GM23248 (cell line): ENCODE measurements at regions not wholly inside any gene's neighbourhood (a gene's known extent, or its start where the extent isn't known, plus 50 kb on each side); places are given as distances from the start of the nearest gene placed in this dataset.

Experiments
- DNase-seq: peaks from one replicate; pipeline ENCODE4 v3.0.0-alpha.2; 2015
- H2AFZ ChIP-seq: fragments of 200-600 bp; sonication (generic); 2 replicates; pipeline ENCODE4 v1.6.1; 2016; ENCODE audit warnings: antibody characterized with exemption
- H3F3A ChIP-seq: fragments of 200-600 bp; sonication (generic); 2 replicates; pipeline ENCODE4 v1.6.1; 2016; ENCODE audit warnings: mild to moderate bottlenecking, antibody characterized with exemption, mixed run types; ENCODE audit not compliant: insufficient read depth
- H3K27ac ChIP-seq: fragments of 200-600 bp; sonication (generic); 2 replicates; pipeline ENCODE4 v1.5.1; 2016; ENCODE audit warnings: mild to moderate bottlenecking
- H3K27me3 ChIP-seq: fragments of 200-600 bp; sonication (generic); replicated peaks from 2 replicates; pipeline ENCODE4 v1.6.1; 2016; ENCODE audit warnings: mild to moderate bottlenecking; ENCODE audit not compliant: insufficient read depth
- H3K36me3 ChIP-seq: fragments of 200-600 bp; sonication (generic); 2 replicates; pipeline ENCODE4 v1.6.1; 2016; ENCODE audit warnings: low read depth, mild to moderate bottlenecking
- H3K4me1 ChIP-seq: fragments of 200-600 bp; sonication (generic); 2 replicates; pipeline ENCODE4 v1.6.1; 2016; ENCODE audit warnings: mild to moderate bottlenecking; ENCODE audit not compliant: insufficient read depth
- H3K4me2 ChIP-seq: fragments of 200-600 bp; sonication (generic); one replicate; pipeline ENCODE4 v1.6.1; 2016; ENCODE audit warnings: mild to moderate bottlenecking; ENCODE audit not compliant: unreplicated experiment
- H3K4me3 ChIP-seq: fragments of 200-600 bp; sonication (generic); 2 replicates; pipeline ENCODE4 v1.5.1; 2016; ENCODE audit warnings: mild to moderate bottlenecking
- H3K79me2 ChIP-seq: fragments of 200-600 bp; sonication (generic); 2 replicates; pipeline ENCODE4 v1.6.1; 2016; ENCODE audit warnings: mild to moderate bottlenecking; ENCODE audit not compliant: insufficient read depth
- H3K9ac ChIP-seq: fragments of 200-600 bp; sonication (generic); 2 replicates; pipeline ENCODE4 v1.6.1; 2016; ENCODE audit warnings: mild to moderate bottlenecking
- H3K9me2 ChIP-seq: fragments of 200-600 bp; sonication (generic); 2 replicates; pipeline ENCODE4 v1.6.1; 2016; ENCODE audit warnings: mixed run types, mild to moderate bottlenecking, moderate library complexity; ENCODE audit not compliant: insufficient read depth
- H3K9me3 ChIP-seq: fragments of 200-600 bp; sonication (generic); one replicate; pipeline ENCODE4 v1.6.1; 2017; ENCODE audit warnings: low read depth
- H4K20me1 ChIP-seq: fragments of 200-600 bp; sonication (generic); 2 replicates; pipeline ENCODE4 v1.6.0; 2016; ENCODE audit not compliant: insufficient read depth
- EZH2 ChIP-seq: fragments of 200-600 bp; sonication (generic); IDR thresholded peaks from 2 replicates; pipeline ENCODE4 v1.6.1; 2018; ENCODE audit warnings: antibody characterized with exemption, mild to moderate bottlenecking; ENCODE audit not compliant: insufficient read depth, poor library complexity, severe bottlenecking
- EZH2phosphoT487 ChIP-seq: fragments of 200-600 bp; sonication (generic); IDR thresholded peaks from 2 replicates; pipeline ENCODE4 v1.6.1; 2018; ENCODE audit warnings: antibody characterized with exemption, moderate library complexity, mild to moderate bottlenecking, low read depth; ENCODE audit not compliant: insufficient read depth
- WGBS, 2 experiments: methylation state at CpG; one replicate each; pipeline ENCODE4 v1.1.6; 2015 to 2017; ENCODE audit warnings: low lambda C conversion rate in 2 of 2, low coverage in 1 of 2; ENCODE audit errors: missing lambda C conversion rate in 2 of 2; 5-methylcytosine and 5-hydroxymethylcytosine counted together
- in situ Hi-C: fragments of 300-500 bp; cut with MboI; formaldehyde crosslinking; loops from 2 replicates; pipeline ENCODE4 v1.15.0; 2020

DNA sequence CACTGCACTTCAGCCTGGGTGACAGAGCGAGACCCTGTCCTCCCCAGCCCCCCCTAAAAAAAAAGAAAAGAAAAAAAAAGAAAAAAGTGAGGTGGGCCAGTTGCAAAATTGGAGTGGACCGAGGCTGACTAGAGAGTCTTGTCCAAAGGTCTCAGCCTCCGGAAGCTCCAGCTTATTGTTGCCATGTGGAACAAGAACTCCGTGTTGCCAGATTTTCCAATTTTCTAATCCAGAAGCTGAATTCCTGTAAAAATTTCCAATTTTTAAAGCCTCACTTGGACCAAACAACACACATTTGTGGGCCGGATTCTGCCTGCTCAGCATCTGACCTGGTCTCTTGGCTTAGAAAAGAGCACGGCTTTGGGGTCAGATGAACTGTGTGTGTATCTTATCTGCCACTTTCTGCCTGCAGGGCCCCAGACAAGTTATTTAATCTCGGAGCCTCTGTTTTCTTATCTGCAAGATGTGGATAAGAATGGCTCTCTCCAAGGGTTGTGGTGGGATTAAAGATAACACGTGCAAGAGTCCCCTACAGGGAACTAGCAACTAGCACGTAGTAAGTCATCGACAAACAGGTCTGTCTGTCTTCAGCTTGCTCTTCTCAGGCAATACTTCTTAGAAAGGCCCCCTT lies 73.7 kb upstream of the TLE3 start:
- no peak overlapping the region for H3K9ac ChIP-seq
- H3K4me1 ChIP-seq, result no peaks in the 10 kb centered on the region
- no peaks in the 10 kb centered on the region for H4K20me1 ChIP-seq
- no peaks in the 10 kb centered on the region for H3K9me3 ChIP-seq
- H3K4me2 ChIP-seq, result no peak overlapping the region
- H3K4me3 ChIP-seq, result no peak overlapping the region
- WGBS, 2 experiments, result 77 to 80% methylated on average over 10 of the region's 10 CpGs
- no peak overlapping the region for H3K27ac ChIP-seq
- DNase-seq, result no peak
- H3F3A ChIP-seq, result no peaks in the 10 kb centered on the region
- peaks cover 6% of the 10 kb centered on the region; the same call in 1 of the 2 replicates for H3K27me3 ChIP-seq
- TF ChIP-seq EZH2phosphoT487, result no peak
- no peak for TF ChIP-seq EZH2
- no peaks in the 10 kb centered on the region for H3K9me2 ChIP-seq
- H2AFZ ChIP-seq, result no peak overlapping the region
- no peaks in the 10 kb centered on the region for H3K79me2 ChIP-seq
- H3K36me3 ChIP-seq, result no peaks in the 10 kb centered on the region
- in situ Hi-C loops, result no loop called here

DNA sequence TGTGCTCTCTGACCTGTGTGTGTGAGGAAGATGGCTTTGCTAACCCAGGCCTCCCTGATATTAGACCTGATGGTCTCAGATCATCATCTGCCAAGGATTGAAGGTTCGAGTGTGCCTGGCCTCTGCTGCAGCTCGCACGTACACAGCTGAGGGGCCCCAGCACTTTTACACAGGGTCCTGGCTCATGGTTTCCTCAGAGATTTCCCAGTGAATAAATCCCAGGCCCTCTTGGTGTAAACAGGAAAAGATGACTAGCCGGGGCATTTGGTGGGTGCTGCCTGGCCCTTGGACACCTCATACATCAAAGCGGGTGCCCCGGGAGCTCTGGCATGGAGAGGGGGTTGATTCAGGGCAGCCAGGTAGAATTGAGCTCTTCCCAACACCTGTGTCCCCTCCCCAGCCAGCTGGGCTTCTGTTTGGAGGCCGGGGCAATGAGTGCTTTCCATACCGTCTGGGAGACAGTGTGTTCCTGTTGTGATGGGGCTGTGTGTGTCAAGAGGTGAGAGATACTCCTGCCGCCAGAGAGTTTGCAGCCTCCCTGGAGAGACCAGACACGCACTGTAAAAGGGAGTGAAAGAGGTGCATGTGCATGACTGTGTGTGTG lies 72.5 kb upstream of the TLE3 start:
- no peak overlapping the region for H3K9ac ChIP-seq
- H3K27ac ChIP-seq, result no peak overlapping the region
- H3K27me3 ChIP-seq, result peaks cover 6% of the 10 kb centered on the region; the same call in 1 of the 2 replicates
- in situ Hi-C loops, result no loop called here
- no peak overlapping the region for H3K4me3 ChIP-seq
- no peaks in the 10 kb centered on the region for H3K79me2 ChIP-seq
- no peaks in the 10 kb centered on the region for H4K20me1 ChIP-seq
- no peaks in the 10 kb centered on the region for H3K9me2 ChIP-seq
- 81 to 82% methylated on average over 10 of the region's 10 CpGs for WGBS, 2 experiments
- TF ChIP-seq EZH2phosphoT487 (no peak), EZH2 (no peak)
- H2AFZ ChIP-seq, result no peak overlapping the region
- no peaks in the 10 kb centered on the region for H3K4me1 ChIP-seq
- no peaks in the 10 kb centered on the region for H3K36me3 ChIP-seq
- H3F3A ChIP-seq, result no peaks in the 10 kb centered on the region
- H3K9me3 ChIP-seq, result no peaks in the 10 kb centered on the region
- H3K4me2 ChIP-seq, result no peak overlapping the region
- DNase-seq, result no peak

DNA sequence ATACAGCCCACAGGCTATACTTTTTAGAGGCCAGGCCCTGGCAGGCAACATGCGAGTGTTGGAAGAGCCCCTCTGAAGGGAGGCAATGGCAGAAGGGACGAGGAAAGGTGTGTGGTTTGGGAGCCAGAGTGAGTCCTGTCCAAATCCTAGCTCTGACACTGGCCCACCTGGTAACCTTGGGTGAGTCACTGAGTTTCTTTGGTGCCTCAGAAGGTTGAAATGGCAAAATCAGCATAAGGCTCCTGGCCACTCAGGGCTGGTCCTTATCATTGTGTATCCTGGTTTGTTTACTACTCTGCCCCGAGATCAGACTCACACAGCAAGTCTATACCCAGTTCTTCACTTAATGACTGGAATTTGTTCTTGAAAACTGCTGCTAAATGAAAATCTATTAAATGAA lies 71.4 kb upstream of the TLE3 start:
- Histone ChIP-seq H3K27me3 (peaks cover 6% of the 10 kb centered on the region; the same call in 1 of the 2 replicates), H3F3A (no peaks in the 10 kb centered on the region), H3K4me1 (no peaks in the 10 kb centered on the region), H3K27ac (no peak overlapping the region), H2AFZ (no peak overlapping the region), H3K79me2 (no peaks in the 10 kb centered on the region), H3K9me2 (no peaks in the 10 kb centered on the region), H3K4me3 (no peak overlapping the region), H4K20me1 (no peaks in the 10 kb centered on the region), H3K9me3 (no peaks in the 10 kb centered on the region), H3K9ac (no peak overlapping the region), H3K4me2 (no peak overlapping the region), H3K36me3 (no peaks in the 10 kb centered on the region)
- TF ChIP-seq EZH2, result no peak
- 91 to 95% methylated on average over 3 of the region's 3 CpGs for WGBS, 2 experiments
- no peak for DNase-seq
- in situ Hi-C loops, result no loop called here

DNA sequence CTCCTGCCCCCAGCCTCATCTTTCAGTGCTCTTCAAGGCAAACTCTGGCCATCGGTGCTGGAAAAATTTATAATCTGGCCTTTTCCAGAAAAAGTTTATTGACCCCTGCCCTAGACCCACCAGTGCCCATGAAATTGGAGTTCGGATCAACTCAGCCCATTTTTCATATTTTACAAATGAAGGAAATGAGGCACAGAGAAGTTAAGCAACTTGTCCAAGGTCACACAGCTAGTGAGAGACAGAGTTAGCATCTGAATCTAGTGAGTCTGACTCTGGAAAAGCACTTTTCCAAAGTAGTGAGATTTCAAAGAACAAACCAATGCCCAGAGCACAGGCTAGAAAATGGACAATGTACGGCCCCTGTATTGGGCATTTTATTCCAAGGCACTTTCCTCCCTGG lies 69.4 kb upstream of the TLE3 start:
- no peak overlapping the region for H3K4me3 ChIP-seq
- H3F3A ChIP-seq, result no peaks in the 10 kb centered on the region
- H3K27ac ChIP-seq, result no peak overlapping the region
- no peaks in the 10 kb centered on the region for H3K79me2 ChIP-seq
- no peaks in the 10 kb centered on the region for H3K36me3 ChIP-seq
- H3K4me1 ChIP-seq, result no peaks in the 10 kb centered on the region
- H3K9ac ChIP-seq, result no peak overlapping the region
- H3K9me2 ChIP-seq, result no peaks in the 10 kb centered on the region
- H3K27me3 ChIP-seq, result peaks cover 6% of the 10 kb centered on the region; the same call in 1 of the 2 replicates
- TF ChIP-seq EZH2, result no peak
- TF ChIP-seq EZH2phosphoT487, result no peak
- H3K4me2 ChIP-seq, result no peak overlapping the region
- in situ Hi-C loops, result no loop called here
- no peak for DNase-seq
- WGBS, 2 experiments, result 63 to 64% methylated on average over 3 of the region's 3 CpGs
- H4K20me1 ChIP-seq, result no peaks in the 10 kb centered on the region
- H2AFZ ChIP-seq, result no peak overlapping the region
- no peaks in the 10 kb centered on the region for H3K9me3 ChIP-seq
